Karpas-422 (cell line): ENCODE measurements at regions not wholly inside any gene's neighbourhood (a gene's known extent, or its start where the extent isn't known, plus 50 kb on each side); places are given as distances from the start of the nearest gene placed in this dataset.
"Not testable (repeated sequence)": the region's sequence is repeated elsewhere in the genome, so short reads cannot be mapped to it uniquely, and the experiment has no call there.

Experiments
- DNase-seq: peaks from one replicate; pipeline ENCODE4 v3.0.0-alpha.2; 2015
- H2AFZ ChIP-seq: fragments of 200-600 bp; sonication (generic); 2 replicates; pipeline ENCODE4 v1.6.1; 2014; ENCODE audit warnings: antibody characterized with exemption, low read length, mixed read lengths
- H3K27ac ChIP-seq: fragments of 200-600 bp; sonication (generic); 2 replicates; pipeline ENCODE4 v1.5.1; 2014; ENCODE audit warnings: mild to moderate bottlenecking, low read length, moderate library complexity
- H3K27me3 ChIP-seq: fragments of 200-600 bp; sonication (generic); 2 replicates; pipeline ENCODE4 v1.6.1; 2014; ENCODE audit warnings: low read length, mixed read lengths
- H3K36me3 ChIP-seq: fragments of 200-600 bp; sonication (generic); 2 replicates; pipeline ENCODE4 v1.6.1; 2014; ENCODE audit warnings: low read length, mixed read lengths; ENCODE audit not compliant: insufficient read depth
- H3K4me1 ChIP-seq: fragments of 200-600 bp; sonication (generic); 2 replicates; pipeline ENCODE4 v1.6.1; 2014; ENCODE audit warnings: mild to moderate bottlenecking, low read length, mixed read lengths
- H3K4me2 ChIP-seq: fragments of 200-600 bp; sonication (generic); 2 replicates; pipeline ENCODE4 v1.6.1; 2014; ENCODE audit warnings: low read length, low read depth, mild to moderate bottlenecking; ENCODE audit not compliant: poor library complexity, severe bottlenecking
- H3K4me3 ChIP-seq: fragments of 200-600 bp; sonication (generic); 2 replicates; pipeline ENCODE4 v1.5.1; 2014; ENCODE audit warnings: mild to moderate bottlenecking, antibody characterized with exemption, low read length, mixed read lengths
- H3K79me2 ChIP-seq: fragments of 200-600 bp; sonication (generic); 2 replicates; pipeline ENCODE4 v1.6.1; 2014; ENCODE audit warnings: mild to moderate bottlenecking, low read length, mixed read lengths
- H3K9ac ChIP-seq: fragments of 200-600 bp; sonication (generic); 2 replicates; pipeline ENCODE4 v1.6.0; 2014; ENCODE audit warnings: low read length
- H3K9me2 ChIP-seq: fragments of 200-600 bp; sonication (generic), shearing (Covaris generic); replicated peaks from 2 replicates; pipeline ENCODE4 v1.6.0; 2014; ENCODE audit warnings: mild to moderate bottlenecking, low read length, moderate library complexity; ENCODE audit not compliant: insufficient read depth
- H3K9me3 ChIP-seq: fragments of 300-700, 200-600 bp; sonication (generic); 2 replicates; pipeline ENCODE4 v1.6.1; 2014; ENCODE audit warnings: low read length, mixed read lengths
- H4K20me1 ChIP-seq: fragments of 200-600 bp; sonication (generic); 2 replicates; pipeline ENCODE4 v1.6.1; 2014; ENCODE audit warnings: mild to moderate bottlenecking, antibody characterized with exemption, low read length, low read depth; ENCODE audit not compliant: insufficient read depth

DNA sequence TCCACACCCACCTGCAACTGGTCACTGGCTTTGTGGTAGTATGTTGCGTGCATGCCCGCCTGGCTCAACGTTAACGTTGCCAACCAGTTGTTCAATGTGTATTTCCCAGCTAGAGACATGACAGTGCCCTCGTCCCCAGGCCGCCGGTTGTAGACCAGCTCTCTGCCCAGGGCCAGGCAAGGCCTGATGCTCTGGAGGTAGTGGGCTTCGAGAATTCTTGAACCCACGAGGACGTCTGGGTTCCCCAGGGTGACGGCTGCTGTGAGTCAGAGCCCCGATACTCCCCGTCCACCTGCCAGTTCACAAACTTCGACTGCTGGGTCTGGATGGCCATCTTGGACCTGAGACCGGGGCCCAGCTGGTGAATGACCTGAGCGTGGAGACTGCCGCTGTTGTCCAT lies 164.6 kb downstream of the POTEH start:
- not testable (repeated sequence) for H3K9ac ChIP-seq, H3K27ac ChIP-seq

DNA sequence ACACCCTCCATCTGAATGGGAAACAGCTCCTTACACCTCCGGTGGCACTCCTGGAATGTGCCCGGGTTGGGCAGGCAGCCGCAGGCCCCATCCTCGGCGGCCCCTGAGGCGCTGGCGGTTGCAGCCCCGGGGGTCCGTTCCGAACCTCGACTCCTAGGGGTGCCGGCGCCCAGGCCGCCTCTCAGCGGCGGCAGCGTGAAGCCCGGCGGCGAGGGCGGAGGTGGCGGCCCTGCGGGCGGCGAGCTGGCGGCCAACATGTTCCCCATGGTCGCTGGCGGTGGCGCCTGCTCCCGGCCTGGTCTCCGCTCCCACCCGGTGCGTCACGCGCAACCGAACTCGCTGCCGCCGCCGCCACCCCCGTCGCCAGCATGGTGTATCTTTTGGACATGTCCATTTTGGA lies 165.2 kb downstream of the POTEH start:
- not testable (repeated sequence) for H3K36me3 ChIP-seq, H3K9ac ChIP-seq, H3K79me2 ChIP-seq, H3K4me3 ChIP-seq, H4K20me1 ChIP-seq, H2AFZ ChIP-seq, H3K9me3 ChIP-seq, DNase-seq, H3K4me2 ChIP-seq, H3K4me1 ChIP-seq, H3K27me3 ChIP-seq, H3K27ac ChIP-seq, H3K9me2 ChIP-seq

More for the DNA sequence above, 164.6 kb downstream of the POTEH start:
- H3K4me1 ChIP-seq, H3K4me2 ChIP-seq, H3K4me3 ChIP-seq, H3K27me3 ChIP-seq, H3K79me2 ChIP-seq, H3K36me3 ChIP-seq, H3K9me3 ChIP-seq, H4K20me1 ChIP-seq, H2AFZ ChIP-seq, DNase-seq, H3K9me2 ChIP-seq: not testable (repeated sequence)

- not testable (repeated sequence) for H3K27me3 ChIP-seq, H3K9me2 ChIP-seq, H3K9ac ChIP-seq, H3K9me3 ChIP-seq, H3K4me2 ChIP-seq, H3K27ac ChIP-seq, H2AFZ ChIP-seq, DNase-seq, H4K20me1 ChIP-seq, H3K79me2 ChIP-seq, H3K4me3 ChIP-seq, H3K36me3 ChIP-seq, H3K4me1 ChIP-seq
Measured at GRCh38 chr22:15880926-15881325, 191.1 kb downstream of the POTEH start.

- H4K20me1 ChIP-seq, H2AFZ ChIP-seq, H3K4me3 ChIP-seq, H3K9me2 ChIP-seq, H3K4me1 ChIP-seq, H3K4me2 ChIP-seq, H3K36me3 ChIP-seq, H3K9ac ChIP-seq, H3K27me3 ChIP-seq, DNase-seq, H3K79me2 ChIP-seq, H3K9me3 ChIP-seq, H3K27ac ChIP-seq: not testable (repeated sequence)
Measured at GRCh38 chr22:15904326-15904725, 214.5 kb downstream of the POTEH start.

DNA sequence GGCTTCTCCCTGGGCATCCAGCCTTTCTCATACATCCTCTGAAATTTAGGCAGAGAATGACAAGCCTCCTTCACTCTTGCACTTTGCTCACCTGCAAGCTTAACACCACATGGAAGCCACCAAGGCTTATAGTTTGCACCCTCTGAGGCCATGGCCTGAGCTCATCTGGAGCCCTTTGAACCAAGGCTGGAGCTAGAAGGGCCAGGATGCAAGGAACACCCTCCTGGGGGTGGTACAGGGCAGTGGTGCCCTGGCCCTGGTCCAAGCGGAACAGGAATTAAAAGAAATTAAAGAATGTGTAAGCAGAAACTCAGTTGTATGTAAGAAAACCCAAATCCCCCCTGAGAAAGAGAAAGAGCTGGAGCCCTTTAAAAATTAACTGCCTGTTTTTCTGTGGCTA lies 221.9 kb downstream of the POTEH start:
- not testable (repeated sequence) for H3K4me3 ChIP-seq, H3K79me2 ChIP-seq, H3K36me3 ChIP-seq, DNase-seq, H2AFZ ChIP-seq, H3K9ac ChIP-seq, H3K4me2 ChIP-seq, H3K27ac ChIP-seq, H3K9me3 ChIP-seq, H4K20me1 ChIP-seq, H3K9me2 ChIP-seq, H3K27me3 ChIP-seq, H3K4me1 ChIP-seq

GRCh38 chr22:15919120-15919519 lies 229.3 kb downstream of the POTEH start:
- not testable (repeated sequence) for DNase-seq, H3K4me2 ChIP-seq, H2AFZ ChIP-seq, H3K4me1 ChIP-seq, H3K27me3 ChIP-seq, H3K79me2 ChIP-seq, H3K9me2 ChIP-seq, H3K9me3 ChIP-seq, H3K27ac ChIP-seq, H4K20me1 ChIP-seq, H3K9ac ChIP-seq, H3K36me3 ChIP-seq, H3K4me3 ChIP-seq

DNA sequence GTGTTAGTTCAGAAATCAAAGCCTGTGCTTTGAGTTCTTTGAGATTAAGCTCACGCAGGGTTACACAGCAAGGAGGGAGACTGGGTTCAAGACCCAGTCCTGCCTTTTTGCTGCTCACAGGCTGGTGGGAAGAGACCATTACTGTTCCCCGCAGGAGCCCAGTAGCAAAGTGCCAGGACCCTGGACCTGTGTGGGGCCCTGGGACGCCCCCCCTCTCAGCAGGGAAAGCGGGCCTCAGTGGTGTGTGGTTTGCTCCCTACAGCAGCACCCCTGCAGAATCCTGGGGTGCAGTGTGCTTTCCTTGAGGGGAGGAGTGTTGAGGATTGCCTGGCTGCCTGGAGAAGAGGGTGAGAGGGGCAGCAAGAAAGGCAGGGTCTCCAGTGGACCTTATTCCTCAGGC lies 231.1 kb downstream of the POTEH start:
- H3K27me3 ChIP-seq, H3K9me2 ChIP-seq, H3K4me3 ChIP-seq, H3K4me2 ChIP-seq, H3K4me1 ChIP-seq, H3K9ac ChIP-seq, H3K27ac ChIP-seq, H4K20me1 ChIP-seq, H2AFZ ChIP-seq, H3K9me3 ChIP-seq, H3K79me2 ChIP-seq, H3K36me3 ChIP-seq, DNase-seq: not testable (repeated sequence)

DNA sequence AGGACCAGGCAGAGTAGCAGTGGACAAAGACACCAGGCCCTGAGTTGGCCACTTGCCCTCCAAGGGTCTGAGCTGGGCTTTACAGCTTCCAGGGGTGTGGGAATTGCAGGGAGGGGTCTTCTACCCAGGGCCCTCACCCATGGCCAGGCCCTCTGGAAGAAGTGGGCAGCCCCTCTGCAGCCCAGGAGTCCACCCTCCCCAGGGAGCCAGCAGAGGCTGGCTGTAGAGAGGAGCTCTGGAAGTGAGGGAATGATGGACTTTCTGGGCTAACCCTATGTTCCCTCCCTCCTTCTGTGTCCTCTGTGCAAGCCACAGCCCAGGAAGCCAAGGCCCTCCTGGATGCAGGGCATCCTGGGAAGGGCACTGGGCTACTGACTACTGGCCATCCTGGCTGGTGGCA lies 232.3 kb downstream of the POTEH start:
- H3K36me3 ChIP-seq, H3K27me3 ChIP-seq, H3K79me2 ChIP-seq, H2AFZ ChIP-seq, H3K4me3 ChIP-seq, H3K9me2 ChIP-seq, DNase-seq, H3K4me2 ChIP-seq, H3K9me3 ChIP-seq, H3K9ac ChIP-seq, H4K20me1 ChIP-seq, H3K27ac ChIP-seq, H3K4me1 ChIP-seq: not testable (repeated sequence)

GRCh38 chr22:15922666-15923065 lies 232.8 kb downstream of the POTEH start:
- not testable (repeated sequence) for DNase-seq, H3K27me3 ChIP-seq, H3K36me3 ChIP-seq, H3K9me2 ChIP-seq, H3K4me3 ChIP-seq, H4K20me1 ChIP-seq, H3K9ac ChIP-seq, H2AFZ ChIP-seq, H3K79me2 ChIP-seq, H3K4me1 ChIP-seq, H3K9me3 ChIP-seq, H3K27ac ChIP-seq, H3K4me2 ChIP-seq
